MM.1S (cell line): ENCODE measurements at regions not wholly inside any gene's neighbourhood (a gene's known extent, or its start where the extent isn't known, plus 50 kb on each side); places are given as distances from the start of the nearest gene placed in this dataset.

Experiments
- DNase-seq: peaks from one replicate; pipeline ENCODE4 v3.0.0-alpha.2; 2015
- H2AFZ ChIP-seq: fragments of 300-600 bp; sonication (generic); 2 replicates; pipeline ENCODE4 v1.6.0; 2016; ENCODE audit warnings: antibody characterized with exemption, low read length
- H3F3A ChIP-seq: fragments of 300-600 bp; sonication (generic); 2 replicates; pipeline ENCODE4 v1.6.1; 2016; ENCODE audit warnings: mild to moderate bottlenecking, antibody characterized with exemption, low read length, moderate library complexity, mixed read lengths; ENCODE audit not compliant: insufficient read depth
- H3K27ac ChIP-seq: fragments of 300-600 bp; sonication (generic); 2 replicates; pipeline ENCODE4 v1.5.1; 2016; ENCODE audit warnings: mild to moderate bottlenecking, low read length
- H3K27me3 ChIP-seq: fragments of 300-600 bp; sonication (generic); replicated peaks from 2 replicates; pipeline ENCODE4 v1.6.0; 2016; ENCODE audit warnings: low read length; ENCODE audit not compliant: insufficient read depth
- H3K36me3 ChIP-seq: fragments of 300-600 bp; sonication (generic); replicated peaks from 2 replicates; pipeline ENCODE4 v1.6.1; 2016; ENCODE audit warnings: mild to moderate bottlenecking, low read length, mixed read lengths; ENCODE audit not compliant: insufficient read depth
- H3K4me1 ChIP-seq: fragments of 300-600 bp; sonication (generic); 2 replicates; pipeline ENCODE4 v1.6.1; 2016; ENCODE audit warnings: low read length, mixed read lengths
- H3K4me2 ChIP-seq: fragments of 300-600 bp; sonication (generic); 2 replicates; pipeline ENCODE4 v1.6.0; 2016; ENCODE audit warnings: low read depth, low read length
- H3K4me3 ChIP-seq: fragments of 300-600 bp; sonication (generic); 2 replicates; pipeline ENCODE4 v1.5.1; 2016; ENCODE audit warnings: low read length, mixed read lengths
- H3K79me2 ChIP-seq: fragments of 300-600 bp; sonication (generic); 2 replicates; pipeline ENCODE4 v1.6.1; 2016; ENCODE audit warnings: mixed run types, low read length, mixed read lengths
- H3K9ac ChIP-seq: fragments of 300-600 bp; sonication (generic); 2 replicates; pipeline ENCODE4 v1.6.1; 2016; ENCODE audit warnings: low read length, mixed read lengths
- H3K9me2 ChIP-seq: fragments of 300-600 bp; sonication (generic); replicated peaks from 2 replicates; pipeline ENCODE4 v1.6.1; 2016; ENCODE audit warnings: mild to moderate bottlenecking, low read length, mixed read lengths; ENCODE audit not compliant: insufficient read depth
- H3K9me3 ChIP-seq: fragments of 300-600 bp; sonication (generic); replicated peaks from 2 replicates; pipeline ENCODE4 v1.6.1; 2016; ENCODE audit warnings: mild to moderate bottlenecking, low read length, mixed read lengths; ENCODE audit not compliant: insufficient read depth
- H4K20me1 ChIP-seq: fragments of 300-600 bp; sonication (generic); 2 replicates; pipeline ENCODE4 v1.6.1; 2016; ENCODE audit warnings: mild to moderate bottlenecking, low read length, moderate library complexity, mixed read lengths; ENCODE audit not compliant: insufficient read depth
- EZH2 ChIP-seq: fragments of 300-600 bp; sonication (generic); optimal IDR thresholded peaks from 2 replicates; pipeline ENCODE3; 2017; ENCODE audit warnings: low read depth, mild to moderate bottlenecking, antibody characterized with exemption, low read length, mixed read lengths
- EZH2phosphoT487 ChIP-seq: fragments of 300-600 bp; sonication (generic); IDR thresholded peaks from 2 replicates; pipeline ENCODE4 v1.6.1; 2018; ENCODE audit warnings: antibody characterized with exemption, low read length
- TF ChIP-seq, protein P1 (sequence below): fragments of 300-600 bp; sonication (generic); IDR thresholded peaks from 2 replicates; pipeline ENCODE4 v1.5.1; 2016; ENCODE audit warnings: antibody characterized with exemption, low read length, mixed read lengths

DNA sequence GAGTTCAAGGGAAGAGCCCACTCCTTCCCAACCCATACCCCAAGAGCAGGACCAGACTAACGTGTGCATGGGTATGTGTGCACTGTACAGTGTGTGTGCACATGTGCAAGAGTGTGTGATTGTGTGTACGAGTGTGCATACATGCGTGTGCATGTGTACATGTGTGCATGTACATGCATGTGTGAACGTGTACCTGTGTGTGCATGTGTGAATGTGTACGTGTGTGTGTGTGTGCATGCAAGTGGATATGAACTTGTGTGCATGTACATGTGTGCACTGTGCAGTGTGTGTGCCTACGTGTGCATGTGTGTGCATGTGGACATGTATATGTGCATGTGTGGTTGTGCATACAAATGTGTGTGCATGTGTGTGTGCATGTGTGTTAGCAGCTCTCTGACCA lies 223.1 kb downstream of the RBFOX3 start:
- no peaks in the 10 kb centered on the region for H3K9me3 ChIP-seq
- H3K27ac ChIP-seq, result no peak overlapping the region
- H3K9me2 ChIP-seq, result no peaks in the 10 kb centered on the region
- DNase-seq, result no peak
- H3K4me3 ChIP-seq, result no peak overlapping the region
- H3K4me1 ChIP-seq, result no peaks in the 10 kb centered on the region
- H3F3A ChIP-seq, result no peaks in the 10 kb centered on the region
- TF ChIP-seq, protein P1, sequence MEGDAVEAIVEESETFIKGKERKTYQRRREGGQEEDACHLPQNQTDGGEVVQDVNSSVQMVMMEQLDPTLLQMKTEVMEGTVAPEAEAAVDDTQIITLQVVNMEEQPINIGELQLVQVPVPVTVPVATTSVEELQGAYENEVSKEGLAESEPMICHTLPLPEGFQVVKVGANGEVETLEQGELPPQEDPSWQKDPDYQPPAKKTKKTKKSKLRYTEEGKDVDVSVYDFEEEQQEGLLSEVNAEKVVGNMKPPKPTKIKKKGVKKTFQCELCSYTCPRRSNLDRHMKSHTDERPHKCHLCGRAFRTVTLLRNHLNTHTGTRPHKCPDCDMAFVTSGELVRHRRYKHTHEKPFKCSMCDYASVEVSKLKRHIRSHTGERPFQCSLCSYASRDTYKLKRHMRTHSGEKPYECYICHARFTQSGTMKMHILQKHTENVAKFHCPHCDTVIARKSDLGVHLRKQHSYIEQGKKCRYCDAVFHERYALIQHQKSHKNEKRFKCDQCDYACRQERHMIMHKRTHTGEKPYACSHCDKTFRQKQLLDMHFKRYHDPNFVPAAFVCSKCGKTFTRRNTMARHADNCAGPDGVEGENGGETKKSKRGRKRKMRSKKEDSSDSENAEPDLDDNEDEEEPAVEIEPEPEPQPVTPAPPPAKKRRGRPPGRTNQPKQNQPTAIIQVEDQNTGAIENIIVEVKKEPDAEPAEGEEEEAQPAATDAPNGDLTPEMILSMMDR, result no peak
- no peak for TF ChIP-seq EZH2
- TF ChIP-seq EZH2phosphoT487, result no peak
- peaks cover 100% of the 10 kb centered on the region for H3K27me3 ChIP-seq
- H3K79me2 ChIP-seq, result no peaks in the 10 kb centered on the region
- no peak overlapping the region for H2AFZ ChIP-seq
- no peak overlapping the region for H3K9ac ChIP-seq
- no peaks in the 10 kb centered on the region for H4K20me1 ChIP-seq
- no peak overlapping the region for H3K4me2 ChIP-seq
- H3K36me3 ChIP-seq, result no peaks in the 10 kb centered on the region

DNA sequence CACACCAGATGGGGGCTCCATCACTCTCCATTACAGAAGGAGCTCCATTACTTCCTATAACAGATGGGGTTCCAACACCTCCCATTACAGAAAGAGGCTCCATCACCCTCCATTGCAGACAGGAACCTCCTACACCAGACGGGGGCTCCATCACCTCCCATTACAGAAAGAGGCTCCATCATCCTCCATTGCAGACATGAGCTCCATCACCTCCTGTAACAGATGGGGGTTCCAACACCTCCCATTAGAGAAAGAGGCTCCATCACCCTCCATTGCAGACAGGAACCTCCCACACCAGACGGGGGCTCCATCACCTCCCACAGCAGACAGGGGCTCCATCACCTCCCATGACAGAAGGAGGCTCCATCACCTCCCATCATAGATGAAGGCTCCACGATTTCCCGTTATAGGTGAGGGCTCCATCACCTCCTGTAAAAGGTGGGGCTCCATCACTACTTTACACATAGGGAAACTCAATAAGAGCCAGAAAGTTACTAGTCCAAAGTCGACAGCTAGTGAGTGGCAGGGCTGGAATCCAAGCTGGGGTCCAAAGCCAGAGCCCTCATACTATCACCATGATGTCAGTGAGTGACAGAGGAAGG lies 224.8 kb downstream of the RBFOX3 start:
- no peak overlapping the region for H3K27ac ChIP-seq
- no peaks in the 10 kb centered on the region for H3K36me3 ChIP-seq
- H3K9ac ChIP-seq, result no peak overlapping the region
- no peaks in the 10 kb centered on the region for H3K4me1 ChIP-seq
- H3K4me3 ChIP-seq, result no peak overlapping the region
- peaks cover 100% of the 10 kb centered on the region for H3K27me3 ChIP-seq
- H4K20me1 ChIP-seq, result no peaks in the 10 kb centered on the region
- TF ChIP-seq, protein P1, result no peak
- no peak for TF ChIP-seq EZH2phosphoT487
- no peak for TF ChIP-seq EZH2
- H3K9me2 ChIP-seq, result no peaks in the 10 kb centered on the region
- no peak overlapping the region for H2AFZ ChIP-seq
- H3K4me2 ChIP-seq, result no peak overlapping the region
- no peak for DNase-seq
- no peaks in the 10 kb centered on the region for H3F3A ChIP-seq
- no peaks in the 10 kb centered on the region for H3K9me3 ChIP-seq
- H3K79me2 ChIP-seq, result no peaks in the 10 kb centered on the region

DNA sequence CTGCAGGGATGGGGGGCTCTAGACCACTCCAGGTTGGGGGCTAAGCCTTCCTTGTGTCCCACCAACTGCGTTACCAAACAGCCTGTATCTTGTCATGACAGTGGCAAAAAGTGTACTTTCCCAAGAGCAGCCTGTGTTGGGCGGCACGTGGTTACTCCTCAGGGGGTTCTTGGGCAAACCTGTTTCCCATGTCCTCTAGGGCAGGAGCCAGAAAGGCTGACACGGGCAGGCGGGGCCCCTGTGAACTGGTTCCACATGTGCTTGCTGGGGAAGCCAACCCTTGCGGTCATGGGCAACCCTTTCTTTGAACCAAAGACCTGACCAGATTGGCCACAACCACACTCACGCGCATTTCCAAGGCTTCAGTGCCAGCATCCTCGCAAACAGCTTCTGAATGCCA lies 228.5 kb downstream of the RBFOX3 start:
- no peaks in the 10 kb centered on the region for H3K79me2 ChIP-seq
- no peaks in the 10 kb centered on the region for H3F3A ChIP-seq
- no peak overlapping the region for H3K27ac ChIP-seq
- no peak overlapping the region for H2AFZ ChIP-seq
- no peaks in the 10 kb centered on the region for H4K20me1 ChIP-seq
- H3K4me2 ChIP-seq, result no peak overlapping the region
- H3K27me3 ChIP-seq, result peaks cover 100% of the 10 kb centered on the region
- no peaks in the 10 kb centered on the region for H3K4me1 ChIP-seq
- no peak for DNase-seq
- H3K36me3 ChIP-seq, result no peaks in the 10 kb centered on the region
- H3K4me3 ChIP-seq, result no peak overlapping the region
- TF ChIP-seq EZH2 (no peak), EZH2phosphoT487 (no peak)
- TF ChIP-seq, protein P1, result no peak
- H3K9me2 ChIP-seq, result no peaks in the 10 kb centered on the region
- no peak overlapping the region for H3K9ac ChIP-seq
- H3K9me3 ChIP-seq, result no peaks in the 10 kb centered on the region
